ENCODE measurements at regions not wholly inside any gene's neighbourhood (a gene's known extent, or its start where the extent isn't known, plus 50 kb on each side); places are given as distances from the start of the nearest gene placed in this dataset.

- TF ChIP-seq CTCF (IDR thresholded peaks at IDR 0.05) = no peak
- TF ChIP-seq EZH2phosphoT487 (IDR thresholded peaks at IDR 0.05; ENCODE audit: borderline replicate concordance, low read depth) = no peak
- no peak for TF ChIP-seq RFX5 (IDR thresholded peaks at IDR 0.05; ENCODE audit: low read length)
- TF ChIP-seq SMC3 (IDR thresholded peaks at IDR 0.05; ENCODE audit: low read depth, low read length) = no peak
- TF ChIP-seq PBX3 (IDR thresholded peaks at IDR 0.05) = no peak
- no peak for TF ChIP-seq CHD2 (IDR thresholded peaks at IDR 0.05; ENCODE audit: low read length, partially characterized antibody)
- no peak for TF ChIP-seq POLR2AphosphoS5 (IDR thresholded peaks at IDR 0.05; ENCODE audit: low read depth, low read length)
These were observed 223.8 kb downstream of the VRK1 start for GRCh38 chr14:97021001-97021400.

Measured in SK-N-SH (cell line).